K562 (cell line): ENCODE measurements at regions not wholly inside any gene's neighbourhood (a gene's known extent, or its start where the extent isn't known, plus 50 kb on each side); places are given as distances from the start of the nearest gene placed in this dataset.
"Not testable (repeated sequence)": the region's sequence is repeated elsewhere in the genome, so short reads cannot be mapped to it uniquely, and the experiment has no call there.

ENCODE experiments used
- ATF1 ChIP-seq, 2 experiments: fragments of 450-650 bp in 1 of 2; IDR thresholded peaks; 2 replicates each; pipeline ENCODE4 v1.6.1; 2016; ENCODE audit warnings: missing compliant biosample characterization in 1 of 2, missing genetic modification characterization in 1 of 2
- CTBP1 ChIP-seq: fragments of 450-650 bp; IDR thresholded peaks from 2 replicates; pipeline ENCODE4 v1.6.1; 2016; ENCODE audit warnings: borderline replicate concordance
- EP400 ChIP-seq: fragments of 450-650 bp; IDR thresholded peaks from 2 replicates; pipeline ENCODE4 v1.6.1; 2017; ENCODE audit warnings: antibody characterized with exemption, mild to moderate bottlenecking, moderate library complexity
- NRF1 ChIP-seq, 2 experiments: fragments of 450-650 bp; IDR thresholded peaks in 1 of 2; conservative IDR thresholded peaks in 1 of 2; 2 replicates each; pipeline ENCODE4 v1.6.1; 2014; ENCODE audit warnings: mild to moderate bottlenecking in 2 of 2
- TAF7 ChIP-seq: fragments of 450-650 bp; IDR thresholded peaks from 2 replicates; pipeline ENCODE4 v1.6.1; 2016; ENCODE audit warnings: missing genetic modification characterization, missing compliant biosample characterization
- TAF9B ChIP-seq: fragments of 450-650 bp; IDR thresholded peaks from 2 replicates; pipeline ENCODE4 v1.6.1; 2018; ENCODE audit warnings: mild to moderate bottlenecking; ENCODE audit not compliant: partially characterized antibody
- TF ChIP-seq, protein P1 (sequence below): fragments of 450-650 bp; IDR thresholded peaks from 2 replicates; pipeline ENCODE4 v1.6.1; 2016; ENCODE audit warnings: mild to moderate bottlenecking, moderate library complexity
- TF ChIP-seq, protein P2 (sequence below), 2 experiments: IDR thresholded peaks in 1 of 2; conservative IDR thresholded peaks in 1 of 2; 2 replicates each; pipeline ENCODE4 v1.6.1; 2016; ENCODE audit warnings: low read depth in 2 of 2, mild to moderate bottlenecking in 1 of 2, missing compliant biosample characterization in 1 of 2, missing genetic modification characterization in 1 of 2, moderate library complexity in 1 of 2

DNA sequence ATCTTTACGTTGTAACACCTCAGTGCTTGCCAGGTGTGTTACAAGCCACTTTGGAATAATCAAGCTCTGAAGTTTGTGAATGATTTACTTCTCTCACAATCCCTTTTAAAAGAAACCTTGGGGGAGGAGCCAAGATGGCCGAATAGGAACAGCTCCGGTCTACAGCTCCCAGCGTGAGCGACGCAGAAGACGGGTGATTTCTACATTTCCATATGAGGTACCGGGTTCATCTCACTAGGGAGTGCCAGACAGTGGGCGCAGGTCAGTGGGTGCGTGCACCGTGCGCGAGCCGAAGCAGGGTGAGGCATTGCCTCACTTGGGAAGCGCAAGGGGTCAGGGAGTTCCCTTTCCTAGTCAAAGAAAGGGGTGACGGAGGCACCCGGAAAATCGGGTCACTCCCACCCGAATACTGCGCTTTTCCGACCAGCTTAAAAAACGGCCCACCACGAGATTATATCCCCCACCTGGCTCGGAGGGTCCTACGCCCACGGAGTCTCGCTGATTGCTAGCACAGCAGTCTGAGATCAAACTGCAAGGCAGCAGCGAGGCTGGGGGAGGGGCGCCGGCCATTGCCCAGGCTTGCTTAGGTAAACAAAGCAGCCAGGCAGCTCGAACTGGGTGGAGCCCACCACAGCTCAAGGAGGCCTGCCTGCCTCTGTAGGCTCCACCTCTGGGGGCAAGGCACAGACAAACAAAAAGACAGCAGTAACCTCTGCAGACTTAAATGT lies 118.0 kb upstream of the BCL9 start (continued):
- not testable (repeated sequence) for TF ChIP-seq ATF1 (CRISPR knock-in tag; IDR thresholded peaks at IDR 0.05)
- TF ChIP-seq ATF1 (tag; IDR thresholded peaks at IDR 0.05) (peak; percentile 55; the same call in 1 of the 2 replicates), NRF1 (conservative IDR thresholded peaks at IDR 0.05 in 1 of 2, IDR thresholded peaks at IDR 0.05 in 1 of 2) (peak in 1 of 2 experiments; percentile 39; a peak in 2 of 4 replicates), TAF9B (peak; percentile 53), CTBP1 (peak; percentile 39; the same call in 1 of the 2 replicates), EP400 (peak; percentile 54), TAF7 (tag) (peak; percentile 54; the same call in 1 of the 2 replicates)
- TF ChIP-seq, protein P1, sequence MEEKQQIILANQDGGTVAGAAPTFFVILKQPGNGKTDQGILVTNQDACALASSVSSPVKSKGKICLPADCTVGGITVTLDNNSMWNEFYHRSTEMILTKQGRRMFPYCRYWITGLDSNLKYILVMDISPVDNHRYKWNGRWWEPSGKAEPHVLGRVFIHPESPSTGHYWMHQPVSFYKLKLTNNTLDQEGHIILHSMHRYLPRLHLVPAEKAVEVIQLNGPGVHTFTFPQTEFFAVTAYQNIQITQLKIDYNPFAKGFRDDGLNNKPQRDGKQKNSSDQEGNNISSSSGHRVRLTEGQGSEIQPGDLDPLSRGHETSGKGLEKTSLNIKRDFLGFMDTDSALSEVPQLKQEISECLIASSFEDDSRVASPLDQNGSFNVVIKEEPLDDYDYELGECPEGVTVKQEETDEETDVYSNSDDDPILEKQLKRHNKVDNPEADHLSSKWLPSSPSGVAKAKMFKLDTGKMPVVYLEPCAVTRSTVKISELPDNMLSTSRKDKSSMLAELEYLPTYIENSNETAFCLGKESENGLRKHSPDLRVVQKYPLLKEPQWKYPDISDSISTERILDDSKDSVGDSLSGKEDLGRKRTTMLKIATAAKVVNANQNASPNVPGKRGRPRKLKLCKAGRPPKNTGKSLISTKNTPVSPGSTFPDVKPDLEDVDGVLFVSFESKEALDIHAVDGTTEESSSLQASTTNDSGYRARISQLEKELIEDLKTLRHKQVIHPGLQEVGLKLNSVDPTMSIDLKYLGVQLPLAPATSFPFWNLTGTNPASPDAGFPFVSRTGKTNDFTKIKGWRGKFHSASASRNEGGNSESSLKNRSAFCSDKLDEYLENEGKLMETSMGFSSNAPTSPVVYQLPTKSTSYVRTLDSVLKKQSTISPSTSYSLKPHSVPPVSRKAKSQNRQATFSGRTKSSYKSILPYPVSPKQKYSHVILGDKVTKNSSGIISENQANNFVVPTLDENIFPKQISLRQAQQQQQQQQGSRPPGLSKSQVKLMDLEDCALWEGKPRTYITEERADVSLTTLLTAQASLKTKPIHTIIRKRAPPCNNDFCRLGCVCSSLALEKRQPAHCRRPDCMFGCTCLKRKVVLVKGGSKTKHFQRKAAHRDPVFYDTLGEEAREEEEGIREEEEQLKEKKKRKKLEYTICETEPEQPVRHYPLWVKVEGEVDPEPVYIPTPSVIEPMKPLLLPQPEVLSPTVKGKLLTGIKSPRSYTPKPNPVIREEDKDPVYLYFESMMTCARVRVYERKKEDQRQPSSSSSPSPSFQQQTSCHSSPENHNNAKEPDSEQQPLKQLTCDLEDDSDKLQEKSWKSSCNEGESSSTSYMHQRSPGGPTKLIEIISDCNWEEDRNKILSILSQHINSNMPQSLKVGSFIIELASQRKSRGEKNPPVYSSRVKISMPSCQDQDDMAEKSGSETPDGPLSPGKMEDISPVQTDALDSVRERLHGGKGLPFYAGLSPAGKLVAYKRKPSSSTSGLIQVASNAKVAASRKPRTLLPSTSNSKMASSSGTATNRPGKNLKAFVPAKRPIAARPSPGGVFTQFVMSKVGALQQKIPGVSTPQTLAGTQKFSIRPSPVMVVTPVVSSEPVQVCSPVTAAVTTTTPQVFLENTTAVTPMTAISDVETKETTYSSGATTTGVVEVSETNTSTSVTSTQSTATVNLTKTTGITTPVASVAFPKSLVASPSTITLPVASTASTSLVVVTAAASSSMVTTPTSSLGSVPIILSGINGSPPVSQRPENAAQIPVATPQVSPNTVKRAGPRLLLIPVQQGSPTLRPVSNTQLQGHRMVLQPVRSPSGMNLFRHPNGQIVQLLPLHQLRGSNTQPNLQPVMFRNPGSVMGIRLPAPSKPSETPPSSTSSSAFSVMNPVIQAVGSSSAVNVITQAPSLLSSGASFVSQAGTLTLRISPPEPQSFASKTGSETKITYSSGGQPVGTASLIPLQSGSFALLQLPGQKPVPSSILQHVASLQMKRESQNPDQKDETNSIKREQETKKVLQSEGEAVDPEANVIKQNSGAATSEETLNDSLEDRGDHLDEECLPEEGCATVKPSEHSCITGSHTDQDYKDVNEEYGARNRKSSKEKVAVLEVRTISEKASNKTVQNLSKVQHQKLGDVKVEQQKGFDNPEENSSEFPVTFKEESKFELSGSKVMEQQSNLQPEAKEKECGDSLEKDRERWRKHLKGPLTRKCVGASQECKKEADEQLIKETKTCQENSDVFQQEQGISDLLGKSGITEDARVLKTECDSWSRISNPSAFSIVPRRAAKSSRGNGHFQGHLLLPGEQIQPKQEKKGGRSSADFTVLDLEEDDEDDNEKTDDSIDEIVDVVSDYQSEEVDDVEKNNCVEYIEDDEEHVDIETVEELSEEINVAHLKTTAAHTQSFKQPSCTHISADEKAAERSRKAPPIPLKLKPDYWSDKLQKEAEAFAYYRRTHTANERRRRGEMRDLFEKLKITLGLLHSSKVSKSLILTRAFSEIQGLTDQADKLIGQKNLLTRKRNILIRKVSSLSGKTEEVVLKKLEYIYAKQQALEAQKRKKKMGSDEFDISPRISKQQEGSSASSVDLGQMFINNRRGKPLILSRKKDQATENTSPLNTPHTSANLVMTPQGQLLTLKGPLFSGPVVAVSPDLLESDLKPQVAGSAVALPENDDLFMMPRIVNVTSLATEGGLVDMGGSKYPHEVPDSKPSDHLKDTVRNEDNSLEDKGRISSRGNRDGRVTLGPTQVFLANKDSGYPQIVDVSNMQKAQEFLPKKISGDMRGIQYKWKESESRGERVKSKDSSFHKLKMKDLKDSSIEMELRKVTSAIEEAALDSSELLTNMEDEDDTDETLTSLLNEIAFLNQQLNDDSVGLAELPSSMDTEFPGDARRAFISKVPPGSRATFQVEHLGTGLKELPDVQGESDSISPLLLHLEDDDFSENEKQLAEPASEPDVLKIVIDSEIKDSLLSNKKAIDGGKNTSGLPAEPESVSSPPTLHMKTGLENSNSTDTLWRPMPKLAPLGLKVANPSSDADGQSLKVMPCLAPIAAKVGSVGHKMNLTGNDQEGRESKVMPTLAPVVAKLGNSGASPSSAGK, result peak; percentile 63
- TF ChIP-seq, protein P2, sequence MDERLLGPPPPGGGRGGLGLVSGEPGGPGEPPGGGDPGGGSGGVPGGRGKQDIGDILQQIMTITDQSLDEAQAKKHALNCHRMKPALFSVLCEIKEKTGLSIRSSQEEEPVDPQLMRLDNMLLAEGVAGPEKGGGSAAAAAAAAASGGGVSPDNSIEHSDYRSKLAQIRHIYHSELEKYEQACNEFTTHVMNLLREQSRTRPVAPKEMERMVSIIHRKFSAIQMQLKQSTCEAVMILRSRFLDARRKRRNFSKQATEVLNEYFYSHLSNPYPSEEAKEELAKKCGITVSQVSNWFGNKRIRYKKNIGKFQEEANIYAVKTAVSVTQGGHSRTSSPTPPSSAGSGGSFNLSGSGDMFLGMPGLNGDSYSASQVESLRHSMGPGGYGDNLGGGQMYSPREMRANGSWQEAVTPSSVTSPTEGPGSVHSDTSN (CRISPR knock-in tag; IDR thresholded peaks at IDR 0.05; ENCODE audit: low read depth), result not testable (repeated sequence)
- TF ChIP-seq, protein P2 (tag; conservative IDR thresholded peaks at IDR 0.05; ENCODE audit: low read depth), result peak; percentile 58
